GM08714 (cell line): ENCODE measurements at regions not wholly inside any gene's neighbourhood (a gene's known extent, or its start where the extent isn't known, plus 50 kb on each side); places are given as distances from the start of the nearest gene placed in this dataset.

Source experiments
- H3K4me3 ChIP-seq: fragments of 200-500 bp; sonication (Bioruptor generic); 2 replicates; pipeline ENCODE4 v1.5.1; 2014; ENCODE audit warnings: mild to moderate bottlenecking, low read length, inconsistent platforms
- ZNF274 ChIP-seq: IDR thresholded peaks from 2 replicates; pipeline ENCODE4 v1.6.1; 2012; ENCODE audit warnings: mild to moderate bottlenecking, low read depth, low read length

DNA sequence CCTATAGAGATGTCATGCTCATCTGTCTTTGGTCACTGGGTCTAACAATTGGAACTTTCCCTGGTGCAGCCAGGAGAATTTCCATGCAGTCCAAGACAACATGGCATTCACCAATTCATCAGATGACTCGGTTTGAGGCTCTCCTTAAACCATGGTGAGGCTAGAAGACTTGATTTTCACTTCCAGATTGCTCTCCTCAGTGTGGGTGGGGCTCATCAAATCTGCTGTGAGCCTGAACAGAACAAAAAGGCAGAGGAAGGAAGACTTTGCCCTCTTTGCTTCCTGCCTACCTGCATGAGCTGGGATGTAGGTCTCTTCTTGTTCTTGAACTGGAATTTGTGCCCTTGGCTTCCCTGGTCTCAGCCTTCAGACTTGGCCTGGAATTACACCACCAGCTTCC, 203.4 kb upstream of the TRIB2 start:
- no peak for TF ChIP-seq ZNF274
- H3K4me3 ChIP-seq, result no peak overlapping the region

GRCh38 chr2:12514168-12514567, 202.6 kb upstream of the TRIB2 start:
- no peak overlapping the region for H3K4me3 ChIP-seq
- no peak for TF ChIP-seq ZNF274

GRCh38 chr2:12514631-12515437, 201.9 kb upstream of the TRIB2 start:
- TF ChIP-seq ZNF274, result no peak
- no peak overlapping the region for H3K4me3 ChIP-seq

DNA sequence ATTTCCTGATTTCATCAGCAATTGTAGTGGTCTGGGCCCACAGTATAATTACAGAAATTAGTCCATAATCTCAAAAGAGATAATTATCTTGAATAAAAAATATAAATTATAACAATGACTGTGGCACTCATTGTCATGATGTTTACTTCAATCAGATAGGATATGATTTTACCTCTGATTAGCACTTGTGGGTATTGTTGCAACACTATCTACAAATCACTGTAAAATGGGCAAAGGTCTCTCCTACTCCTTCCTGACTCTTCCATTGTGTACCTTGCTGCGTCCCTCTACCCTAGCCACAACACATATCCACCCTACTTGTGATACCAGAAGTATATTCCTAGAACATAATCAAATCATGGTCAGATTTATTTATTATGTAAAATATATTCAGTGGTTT, 200.9 kb upstream of the TRIB2 start:
- TF ChIP-seq ZNF274, result no peak
- no peak overlapping the region for H3K4me3 ChIP-seq

DNA sequence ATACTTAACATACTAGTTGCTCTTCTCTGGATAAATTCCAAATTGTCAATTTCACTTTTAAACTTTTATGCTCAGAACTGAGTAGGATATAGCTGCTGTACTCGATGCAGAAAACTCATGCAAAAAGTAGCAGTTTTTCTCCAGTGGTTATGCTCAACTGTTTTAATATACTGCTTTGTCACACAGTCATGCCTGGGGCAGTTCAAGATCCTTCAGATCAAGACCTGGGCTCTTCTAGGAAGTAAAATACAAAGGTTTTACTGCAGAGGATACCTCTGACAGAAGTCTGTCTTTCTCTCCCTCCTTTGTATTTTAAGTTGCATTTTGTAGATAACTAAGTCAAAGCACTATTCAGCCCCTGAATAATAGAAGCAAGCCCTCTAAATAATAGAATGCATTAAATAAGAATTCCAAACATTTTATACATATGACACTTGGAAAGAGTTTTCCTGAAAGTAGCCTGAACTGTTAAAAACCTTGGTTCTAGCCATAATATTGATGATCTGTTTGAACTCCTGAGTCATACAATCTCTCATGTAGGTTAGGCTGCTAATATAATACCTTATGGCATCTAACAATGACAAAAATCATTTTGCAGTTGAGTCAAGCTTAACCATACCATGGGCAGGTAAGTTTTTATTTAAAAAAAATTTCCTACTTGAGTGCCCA, 183.3 kb upstream of the TRIB2 start:
- TF ChIP-seq ZNF274, result no peak
- no peak overlapping the region for H3K4me3 ChIP-seq

- no peak overlapping the region for H3K4me3 ChIP-seq
- no peak for TF ChIP-seq ZNF274
Measured at GRCh38 chr2:12534646-12535263, 182.0 kb upstream of the TRIB2 start.

GRCh38 chr2:12536976-12537375, 179.8 kb upstream of the TRIB2 start:
- H3K4me3 ChIP-seq, result no peak overlapping the region

DNA sequence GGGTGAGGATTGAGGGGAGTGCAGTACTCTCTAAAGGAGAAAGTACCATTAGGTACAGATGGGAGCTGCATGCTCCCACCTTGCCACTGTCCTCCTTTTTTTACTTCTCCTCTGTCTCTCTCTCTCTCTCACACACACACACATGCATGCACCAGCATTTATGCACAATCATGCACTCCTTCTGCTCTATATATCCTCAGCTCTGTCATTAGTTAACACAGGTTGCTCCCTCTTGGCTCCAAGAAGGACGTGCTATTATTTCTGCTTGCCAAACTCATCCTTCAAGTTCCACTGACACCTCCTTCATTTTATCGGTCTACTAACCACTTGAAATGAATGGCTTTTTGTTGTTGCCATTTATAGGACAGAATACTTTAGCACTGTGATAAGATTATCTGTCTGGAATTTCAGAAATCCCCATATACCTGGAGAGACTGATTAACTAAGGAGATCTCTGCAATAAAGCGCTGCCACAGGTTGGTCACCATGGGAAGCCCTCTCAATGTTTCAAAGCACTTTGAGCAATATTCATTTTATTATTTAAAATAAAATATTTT, 178.5 kb upstream of the TRIB2 start:
- no peak overlapping the region for H3K4me3 ChIP-seq
- TF ChIP-seq ZNF274, result no peak

More at GRCh38 chr2:12536976-12537375, 179.8 kb upstream of the TRIB2 start:
- no peak for TF ChIP-seq ZNF274

DNA sequence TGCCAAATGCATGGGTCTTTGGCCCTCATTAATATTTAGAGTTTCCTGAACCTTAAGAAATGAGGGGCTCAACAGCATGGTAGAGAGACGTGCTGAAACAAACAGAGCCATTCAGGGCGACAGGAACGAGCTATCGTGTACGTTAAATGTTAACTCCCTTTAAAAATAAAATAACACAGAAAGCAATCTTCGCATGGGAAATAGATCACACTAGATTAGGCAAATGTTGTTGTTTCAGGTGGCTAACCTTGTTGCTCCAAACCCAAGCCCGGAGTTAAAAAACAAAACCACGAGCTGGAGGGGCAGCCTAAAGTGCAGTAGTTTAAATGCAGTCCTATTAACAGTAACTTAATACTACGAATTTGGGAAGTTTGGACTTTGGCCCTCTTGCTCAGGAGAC, 177.4 kb upstream of the TRIB2 start:
- TF ChIP-seq ZNF274, result no peak
- no peak overlapping the region for H3K4me3 ChIP-seq

DNA sequence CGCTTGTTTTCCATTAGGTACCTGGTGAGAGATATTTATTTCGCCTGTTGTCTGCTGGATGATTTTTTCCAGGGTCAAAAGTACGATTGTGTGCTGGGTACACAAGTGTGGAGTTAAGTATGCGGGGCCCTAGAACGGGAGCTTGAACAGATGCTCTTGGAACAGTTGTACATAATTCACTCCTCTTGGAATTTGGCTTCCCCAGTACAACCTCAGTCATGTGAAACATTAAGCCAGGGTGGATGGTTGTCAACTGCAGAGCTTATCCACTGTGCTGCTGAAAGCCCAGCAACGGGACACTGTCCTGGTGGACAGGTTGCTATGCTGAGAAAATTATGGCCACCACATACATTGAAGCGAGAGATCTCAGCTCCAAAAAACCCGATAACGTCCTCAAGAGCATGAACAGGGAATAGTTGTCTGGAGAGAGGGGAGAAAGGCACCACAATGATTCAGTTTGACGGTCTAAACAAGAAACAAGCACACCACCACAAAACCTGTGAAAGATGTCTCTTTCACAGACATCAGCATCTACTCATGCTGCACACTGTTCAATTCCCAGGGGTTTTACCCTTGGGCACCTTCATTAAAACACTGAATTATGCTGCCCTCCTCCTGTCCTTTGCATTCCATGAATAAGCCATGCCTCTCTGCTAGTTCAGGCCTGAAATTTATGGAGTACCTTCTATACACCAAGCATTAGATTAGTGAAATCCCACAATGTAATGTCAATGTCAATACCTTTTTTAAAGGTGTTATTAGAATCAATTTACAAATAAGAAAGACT, 176.8 kb upstream of the TRIB2 start:
- no peak for TF ChIP-seq ZNF274
- no peak overlapping the region for H3K4me3 ChIP-seq

DNA sequence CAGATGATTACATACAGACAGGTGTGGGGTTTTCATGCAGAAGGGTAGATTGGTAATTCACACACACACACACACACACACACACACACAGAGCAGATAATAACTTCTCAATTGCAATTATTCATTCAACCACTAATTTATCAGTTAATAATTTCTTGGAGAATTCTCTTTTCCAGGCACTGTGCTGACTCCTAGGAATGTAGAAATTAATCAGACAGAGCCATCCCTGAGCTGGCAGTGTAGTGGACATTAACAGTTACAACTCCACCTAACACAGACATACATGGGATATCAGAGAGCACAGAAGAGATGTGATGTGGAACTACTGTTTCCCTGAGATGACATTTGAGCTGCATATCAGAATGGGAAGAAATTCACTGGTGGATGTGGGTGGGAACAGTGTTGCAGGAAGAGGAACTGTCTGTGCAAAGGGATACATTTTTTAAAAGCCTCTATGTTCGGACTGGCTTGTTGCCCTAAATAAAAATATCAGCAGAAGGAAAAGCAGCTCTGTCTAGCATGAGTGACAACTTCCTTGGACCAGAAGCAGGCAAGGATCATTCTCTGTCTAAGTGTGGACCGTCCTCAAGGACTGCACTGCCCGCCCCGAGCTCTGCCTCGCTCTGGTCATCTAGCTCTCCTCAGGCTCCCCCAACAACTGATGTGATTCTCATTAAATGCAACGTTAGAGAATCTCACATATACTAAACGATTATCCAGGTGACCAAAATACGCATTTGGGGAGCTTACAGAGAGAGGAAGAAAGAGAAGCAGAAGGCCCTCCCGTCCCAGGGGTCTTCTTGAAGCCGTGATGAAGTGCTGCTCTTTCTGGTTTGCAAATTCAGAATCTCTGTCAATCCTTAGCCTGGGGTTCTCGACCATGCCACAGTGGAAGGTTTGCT, 173.4 kb upstream of the TRIB2 start:
- TF ChIP-seq ZNF274, result no peak
- no peak overlapping the region for H3K4me3 ChIP-seq

DNA sequence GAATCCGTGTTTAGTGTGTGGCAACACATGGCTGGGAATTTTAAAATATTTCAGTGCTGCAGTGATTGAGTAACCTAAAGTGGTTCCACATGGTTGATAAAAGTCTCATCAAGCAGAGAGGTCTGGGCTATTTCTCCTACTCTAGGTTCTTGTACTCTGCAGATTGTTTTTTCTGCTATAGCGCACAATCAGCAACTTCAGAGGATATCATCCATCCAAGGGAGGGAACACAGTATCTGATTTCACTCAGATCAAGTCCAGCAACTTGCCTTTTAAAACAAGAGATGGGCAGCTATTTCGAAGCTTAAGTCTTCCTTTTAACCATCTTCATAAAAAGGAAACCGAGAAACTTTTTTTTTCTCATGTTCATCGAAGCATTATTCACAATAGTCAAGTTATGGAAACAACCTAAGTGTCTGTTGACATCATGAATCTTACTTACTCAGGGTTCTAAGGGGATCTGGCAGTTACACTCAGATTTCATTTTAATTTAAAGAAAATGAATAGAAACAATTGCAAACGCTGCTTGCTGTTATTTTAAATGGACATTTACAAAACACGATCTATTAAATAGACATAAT, 172.7 kb upstream of the TRIB2 start:
- no peak for TF ChIP-seq ZNF274
- no peak overlapping the region for H3K4me3 ChIP-seq

DNA sequence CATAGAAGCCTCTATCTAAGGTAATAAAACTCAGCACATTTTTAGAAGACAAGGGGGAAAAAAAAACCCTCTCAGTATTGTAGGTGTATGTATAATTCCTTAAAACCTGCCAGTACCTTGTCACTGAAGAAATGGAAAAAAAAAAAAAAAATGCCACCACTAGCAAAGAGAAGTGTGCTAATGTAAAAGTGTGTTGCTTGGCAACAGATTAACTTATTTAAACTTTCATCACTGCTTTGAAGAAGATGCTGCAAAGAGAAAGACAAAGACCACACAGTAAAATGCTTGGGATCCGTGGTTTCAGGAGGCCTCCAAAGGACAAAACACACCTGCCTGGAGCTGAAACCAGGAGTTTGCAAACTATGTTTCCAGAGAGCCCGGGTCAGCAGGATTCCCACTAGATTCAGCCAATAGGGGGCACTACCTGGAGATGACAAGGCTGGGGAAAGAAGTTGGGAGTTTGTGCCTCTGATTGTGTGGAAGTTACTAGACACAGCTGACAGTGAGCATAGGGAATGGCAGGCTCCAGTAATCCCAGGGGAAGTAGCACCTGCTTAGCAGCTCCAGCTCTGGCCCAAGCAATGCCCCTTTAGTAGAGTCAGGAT, 169.1 kb upstream of the TRIB2 start:
- TF ChIP-seq ZNF274, result no peak
- no peak overlapping the region for H3K4me3 ChIP-seq
